ENCODE measurements at regions not wholly inside any gene's neighbourhood (a gene's known extent, or its start where the extent isn't known, plus 50 kb on each side); places are given as distances from the start of the nearest gene placed in this dataset.

- no peaks in the 10 kb centered on the region for H3K4me1 ChIP-seq (ENCODE audit: insufficient read depth, low read length)
- no peak overlapping the region for H3K9ac ChIP-seq (ENCODE audit: low read depth, low read length)
Observed at GRCh38 chr20:58024241-58024721, 204.2 kb downstream of the ANKRD60 start.

DNA sequence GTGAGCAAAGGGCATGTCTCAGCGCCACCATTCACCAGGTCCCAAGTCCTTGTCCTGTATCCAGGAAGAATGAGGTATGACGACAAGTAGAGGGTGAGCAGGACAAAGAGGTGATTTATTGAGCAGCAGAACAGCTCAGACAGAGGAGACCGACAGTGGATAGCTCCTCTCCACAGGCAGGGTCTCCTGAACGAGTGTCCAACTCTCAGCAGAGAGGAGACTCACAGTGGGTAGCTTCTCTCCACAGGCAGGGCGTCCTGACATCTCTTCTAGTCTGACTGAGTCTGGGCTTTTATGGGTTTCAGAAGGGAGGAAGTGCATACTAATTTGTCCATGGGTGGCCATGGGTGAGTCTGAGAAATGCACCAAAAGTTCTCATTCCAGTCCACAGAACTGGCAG lies 204.7 kb downstream of the ANKRD60 start:
- no peaks in the 10 kb centered on the region for H3K9me3 ChIP-seq (ENCODE audit: insufficient read depth, low read depth, low read length)
- H3K27ac ChIP-seq (ENCODE audit: low read length): no peak overlapping the region
- H3K27me3 ChIP-seq (ENCODE audit: insufficient read depth, low read length): no peaks in the 10 kb centered on the region
- no peaks in the 10 kb centered on the region for H3K4me1 ChIP-seq (ENCODE audit: insufficient read depth, low read length)
- H3K4me3 ChIP-seq (ENCODE audit: low read length): no peak overlapping the region
- H3K36me3 ChIP-seq (ENCODE audit: insufficient read depth, low read depth, low read length): no peaks in the 10 kb centered on the region
- H3K9ac ChIP-seq (ENCODE audit: low read depth, low read length): no peak overlapping the region

More at GRCh38 chr20:58024241-58024721, 204.2 kb downstream of the ANKRD60 start:
- no peak overlapping the region for H3K4me3 ChIP-seq (ENCODE audit: low read length)
- no peaks in the 10 kb centered on the region for H3K9me3 ChIP-seq (ENCODE audit: insufficient read depth, low read depth, low read length)
- H3K27me3 ChIP-seq (ENCODE audit: insufficient read depth, low read length): no peaks in the 10 kb centered on the region
- no peaks in the 10 kb centered on the region for H3K36me3 ChIP-seq (ENCODE audit: insufficient read depth, low read depth, low read length)
- no peak overlapping the region for H3K27ac ChIP-seq (ENCODE audit: low read length)

DNA sequence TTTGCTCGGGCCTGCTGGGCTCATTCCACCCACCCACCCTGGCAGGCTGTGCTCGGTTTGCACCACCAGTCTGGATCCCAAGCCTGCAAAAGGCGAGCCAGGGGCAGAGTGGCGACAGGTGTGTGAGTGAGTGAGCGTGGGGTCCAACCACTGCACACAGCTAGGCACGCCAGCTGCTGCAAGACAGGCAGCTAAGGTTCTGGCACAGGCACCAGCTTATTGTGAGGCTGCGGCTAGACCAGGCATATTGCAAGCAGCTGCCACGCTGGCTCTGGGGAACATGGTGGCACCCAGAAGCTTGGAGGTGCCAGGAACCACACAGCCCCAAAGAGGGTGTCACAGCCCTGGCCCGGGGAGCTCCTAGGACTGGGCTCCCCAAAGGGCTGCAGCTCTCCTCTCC lies 205.1 kb downstream of the ANKRD60 start:
- Histone ChIP-seq H3K27ac (ENCODE audit: low read length) (no peak overlapping the region), H3K4me1 (ENCODE audit: insufficient read depth, low read length) (no peaks in the 10 kb centered on the region), H3K9me3 (ENCODE audit: insufficient read depth, low read depth, low read length) (no peaks in the 10 kb centered on the region), H3K27me3 (ENCODE audit: insufficient read depth, low read length) (no peaks in the 10 kb centered on the region), H3K4me3 (ENCODE audit: low read length) (no peak overlapping the region), H3K9ac (ENCODE audit: low read depth, low read length) (no peak overlapping the region), H3K36me3 (ENCODE audit: insufficient read depth, low read depth, low read length) (no peaks in the 10 kb centered on the region)

GRCh38 chr20:58022711-58023110 lies 205.7 kb downstream of the ANKRD60 start:
- Histone ChIP-seq H3K4me1 (ENCODE audit: insufficient read depth, low read length) (no peaks in the 10 kb centered on the region), H3K27ac (ENCODE audit: low read length) (no peak overlapping the region), H3K36me3 (ENCODE audit: insufficient read depth, low read depth, low read length) (no peaks in the 10 kb centered on the region), H3K4me3 (ENCODE audit: low read length) (no peak overlapping the region), H3K27me3 (ENCODE audit: insufficient read depth, low read length) (no peaks in the 10 kb centered on the region), H3K9me3 (ENCODE audit: insufficient read depth, low read depth, low read length) (no peaks in the 10 kb centered on the region), H3K9ac (ENCODE audit: low read depth, low read length) (no peak overlapping the region)

GRCh38 chr20:58021481-58021880 lies 207.0 kb downstream of the ANKRD60 start:
- Histone ChIP-seq H3K36me3 (ENCODE audit: insufficient read depth, low read depth, low read length) (no peaks in the 10 kb centered on the region), H3K9ac (ENCODE audit: low read depth, low read length) (no peak overlapping the region), H3K27me3 (ENCODE audit: insufficient read depth, low read length) (no peaks in the 10 kb centered on the region), H3K4me1 (ENCODE audit: insufficient read depth, low read length) (no peaks in the 10 kb centered on the region), H3K4me3 (ENCODE audit: low read length) (no peak overlapping the region), H3K9me3 (ENCODE audit: insufficient read depth, low read depth, low read length) (no peaks in the 10 kb centered on the region), H3K27ac (ENCODE audit: low read length) (no peak overlapping the region)

- no peaks in the 10 kb centered on the region for H3K4me1 ChIP-seq (ENCODE audit: insufficient read depth, low read length)
- H3K9ac ChIP-seq (ENCODE audit: low read depth, low read length): no peak overlapping the region
- H3K4me3 ChIP-seq (ENCODE audit: low read length): no peak overlapping the region
Observed at GRCh38 chr20:58020656-58021454, 207.6 kb downstream of the ANKRD60 start.

GRCh38 chr20:58019850-58020625 lies 208.4 kb downstream of the ANKRD60 start:
- Histone ChIP-seq H3K36me3 (ENCODE audit: insufficient read depth, low read depth, low read length) (no peaks in the 10 kb centered on the region), H3K4me3 (ENCODE audit: low read length) (no peak overlapping the region), H3K27me3 (ENCODE audit: insufficient read depth, low read length) (no peaks in the 10 kb centered on the region), H3K9me3 (ENCODE audit: insufficient read depth, low read depth, low read length) (no peaks in the 10 kb centered on the region), H3K27ac (ENCODE audit: low read length) (no peak overlapping the region), H3K4me1 (ENCODE audit: insufficient read depth, low read length) (no peaks in the 10 kb centered on the region), H3K9ac (ENCODE audit: low read depth, low read length) (no peak overlapping the region)

More at GRCh38 chr20:58020656-58021454, 207.6 kb downstream of the ANKRD60 start:
- H3K9me3 ChIP-seq (ENCODE audit: insufficient read depth, low read depth, low read length): no peaks in the 10 kb centered on the region
- no peaks in the 10 kb centered on the region for H3K36me3 ChIP-seq (ENCODE audit: insufficient read depth, low read depth, low read length)
- H3K27me3 ChIP-seq (ENCODE audit: insufficient read depth, low read length): no peaks in the 10 kb centered on the region
- H3K27ac ChIP-seq (ENCODE audit: low read length): no peak overlapping the region

DNA sequence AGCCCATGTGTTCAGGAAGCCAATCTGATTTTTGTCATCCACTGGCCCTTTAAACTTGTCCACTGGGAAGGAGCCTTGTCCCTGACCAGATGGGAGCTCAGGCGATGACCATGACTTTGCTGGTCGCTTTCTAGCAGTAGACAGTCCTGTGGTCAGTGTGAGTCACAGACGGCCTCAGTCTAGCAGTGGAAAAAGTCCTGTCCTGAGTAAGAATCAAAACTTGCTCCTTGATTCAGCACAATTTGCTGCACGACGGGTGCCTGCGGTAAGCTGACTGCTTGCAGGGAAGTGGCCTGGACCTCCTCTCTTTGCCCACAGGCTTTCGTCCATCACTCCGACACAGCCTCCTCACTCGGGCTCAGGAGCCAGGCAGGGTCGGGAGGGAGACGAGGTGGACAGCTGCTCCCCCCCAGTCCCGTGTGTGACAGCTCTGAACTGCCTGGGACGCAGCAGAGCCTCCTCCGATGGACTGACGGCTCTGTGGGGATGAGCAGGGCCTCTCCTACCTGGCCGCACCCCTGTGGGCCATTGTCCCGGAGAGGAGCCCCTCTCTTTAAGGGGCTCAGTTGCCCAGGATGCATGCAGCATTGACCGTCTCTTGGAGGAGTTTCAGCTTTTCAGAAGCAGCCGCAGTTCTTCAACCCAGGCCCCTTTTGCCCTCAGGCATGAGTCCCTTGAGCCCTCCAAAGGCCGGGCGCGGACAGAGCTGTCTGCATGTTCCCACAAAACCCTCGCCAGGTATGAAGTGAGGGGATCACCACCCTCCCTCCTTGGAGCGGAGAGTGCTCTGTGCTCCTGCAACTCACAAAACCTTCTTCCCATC lies 209.2 kb downstream of the ANKRD60 start:
- Histone ChIP-seq H3K9me3 (ENCODE audit: insufficient read depth, low read depth, low read length) (no peaks in the 10 kb centered on the region), H3K36me3 (ENCODE audit: insufficient read depth, low read depth, low read length) (no peaks in the 10 kb centered on the region), H3K4me3 (ENCODE audit: low read length) (no peak overlapping the region), H3K9ac (ENCODE audit: low read depth, low read length) (no peak overlapping the region), H3K4me1 (ENCODE audit: insufficient read depth, low read length) (no peaks in the 10 kb centered on the region), H3K27me3 (ENCODE audit: insufficient read depth, low read length) (no peaks in the 10 kb centered on the region), H3K27ac (ENCODE audit: low read length) (no peak overlapping the region)

- no peak overlapping the region for H3K27ac ChIP-seq (ENCODE audit: low read length)
- no peaks in the 10 kb centered on the region for H3K27me3 ChIP-seq (ENCODE audit: insufficient read depth, low read length)
- no peaks in the 10 kb centered on the region for H3K4me1 ChIP-seq (ENCODE audit: insufficient read depth, low read length)
- no peak overlapping the region for H3K9ac ChIP-seq (ENCODE audit: low read depth, low read length)
- H3K4me3 ChIP-seq (ENCODE audit: low read length): no peak overlapping the region
- no peaks in the 10 kb centered on the region for H3K36me3 ChIP-seq (ENCODE audit: insufficient read depth, low read depth, low read length)
- H3K9me3 ChIP-seq (ENCODE audit: insufficient read depth, low read depth, low read length): no peaks in the 10 kb centered on the region
Observed at GRCh38 chr20:58018590-58018989, 209.9 kb downstream of the ANKRD60 start.

DNA sequence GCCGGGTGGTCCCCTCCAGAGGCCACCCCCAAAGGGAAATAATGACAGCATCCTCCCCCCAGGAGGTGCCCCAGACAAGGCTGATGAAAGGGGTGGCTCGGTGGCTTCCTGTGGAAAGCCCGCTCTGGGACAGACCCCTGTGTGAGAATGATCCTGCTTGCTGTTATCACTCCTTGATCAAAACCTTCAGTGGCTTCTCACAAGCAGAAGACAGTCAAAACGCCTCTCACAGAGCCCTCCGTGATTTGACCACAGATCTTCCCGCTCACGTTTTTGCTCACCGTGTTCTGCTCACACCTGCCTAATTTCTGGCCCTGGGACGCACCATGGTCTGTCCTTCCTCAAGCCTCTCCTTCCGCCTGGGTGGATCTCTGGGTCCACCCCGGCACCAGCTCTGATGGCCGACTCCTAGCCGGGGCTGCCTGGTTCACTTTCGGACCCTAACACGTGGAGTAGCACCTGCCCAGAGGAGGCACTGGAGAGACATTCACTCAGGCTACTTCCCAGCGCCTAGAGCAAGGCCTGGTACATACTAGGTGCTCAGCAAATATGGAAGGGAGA lies 210.4 kb downstream of the ANKRD60 start:
- Histone ChIP-seq H3K4me1 (ENCODE audit: insufficient read depth, low read length) (no peaks in the 10 kb centered on the region), H3K4me3 (ENCODE audit: low read length) (no peak overlapping the region), H3K27ac (ENCODE audit: low read length) (no peak overlapping the region), H3K36me3 (ENCODE audit: insufficient read depth, low read depth, low read length) (no peaks in the 10 kb centered on the region), H3K9me3 (ENCODE audit: insufficient read depth, low read depth, low read length) (no peaks in the 10 kb centered on the region), H3K27me3 (ENCODE audit: insufficient read depth, low read length) (no peaks in the 10 kb centered on the region), H3K9ac (ENCODE audit: low read depth, low read length) (no peak overlapping the region)

- H3K9ac ChIP-seq (ENCODE audit: low read depth, low read length): no peak overlapping the region
- H3K36me3 ChIP-seq (ENCODE audit: insufficient read depth, low read depth, low read length): no peaks in the 10 kb centered on the region
- H3K4me3 ChIP-seq (ENCODE audit: low read length): no peak overlapping the region
- H3K27ac ChIP-seq (ENCODE audit: low read length): no peak overlapping the region
- no peaks in the 10 kb centered on the region for H3K27me3 ChIP-seq (ENCODE audit: insufficient read depth, low read length)
- H3K9me3 ChIP-seq (ENCODE audit: insufficient read depth, low read depth, low read length): no peaks in the 10 kb centered on the region
- H3K4me1 ChIP-seq (ENCODE audit: insufficient read depth, low read length): no peaks in the 10 kb centered on the region
Observed at GRCh38 chr20:58017231-58017969, 211.1 kb downstream of the ANKRD60 start.

Data from iPS-20b (cell line).